ENCODE measurements at regions not wholly inside any gene's neighbourhood (a gene's known extent, or its start where the extent isn't known, plus 50 kb on each side); places are given as distances from the start of the nearest gene placed in this dataset.
A peak's percentile ranks its signal among the peaks of the same experiment; 100 is the strongest.

DNA sequence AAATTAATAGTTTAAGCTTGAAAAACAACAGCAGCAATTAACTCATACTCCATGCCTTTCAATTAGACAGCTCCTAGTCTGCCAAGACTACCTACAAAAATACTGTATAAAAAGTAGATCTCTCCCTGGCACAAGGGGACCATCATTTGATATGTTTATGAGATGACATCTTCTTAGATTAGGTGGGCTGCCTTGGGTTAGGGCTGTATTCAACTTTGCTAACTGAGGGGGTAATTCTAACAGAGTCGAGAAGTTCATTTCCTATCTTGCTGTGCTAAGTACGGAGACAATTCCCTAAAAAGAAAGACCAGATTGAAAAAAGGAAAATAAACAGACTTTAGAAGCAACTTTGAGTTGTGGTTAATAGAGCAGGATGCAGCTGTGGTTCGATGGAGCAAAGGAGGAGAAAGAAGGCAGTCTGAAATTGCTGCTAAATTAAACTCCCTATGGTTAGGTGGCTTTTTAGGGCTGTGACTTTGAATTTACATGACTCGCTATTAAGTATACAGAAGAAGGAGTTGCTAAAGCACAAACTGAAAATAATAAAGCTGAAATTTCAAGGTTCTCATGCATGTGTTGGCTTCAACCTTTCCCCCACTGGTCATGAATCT, 75.4 kb downstream of the CDC7 start:
- peak; percentile 14 for DNase-seq (ENCODE audit: low read depth)

DNA sequence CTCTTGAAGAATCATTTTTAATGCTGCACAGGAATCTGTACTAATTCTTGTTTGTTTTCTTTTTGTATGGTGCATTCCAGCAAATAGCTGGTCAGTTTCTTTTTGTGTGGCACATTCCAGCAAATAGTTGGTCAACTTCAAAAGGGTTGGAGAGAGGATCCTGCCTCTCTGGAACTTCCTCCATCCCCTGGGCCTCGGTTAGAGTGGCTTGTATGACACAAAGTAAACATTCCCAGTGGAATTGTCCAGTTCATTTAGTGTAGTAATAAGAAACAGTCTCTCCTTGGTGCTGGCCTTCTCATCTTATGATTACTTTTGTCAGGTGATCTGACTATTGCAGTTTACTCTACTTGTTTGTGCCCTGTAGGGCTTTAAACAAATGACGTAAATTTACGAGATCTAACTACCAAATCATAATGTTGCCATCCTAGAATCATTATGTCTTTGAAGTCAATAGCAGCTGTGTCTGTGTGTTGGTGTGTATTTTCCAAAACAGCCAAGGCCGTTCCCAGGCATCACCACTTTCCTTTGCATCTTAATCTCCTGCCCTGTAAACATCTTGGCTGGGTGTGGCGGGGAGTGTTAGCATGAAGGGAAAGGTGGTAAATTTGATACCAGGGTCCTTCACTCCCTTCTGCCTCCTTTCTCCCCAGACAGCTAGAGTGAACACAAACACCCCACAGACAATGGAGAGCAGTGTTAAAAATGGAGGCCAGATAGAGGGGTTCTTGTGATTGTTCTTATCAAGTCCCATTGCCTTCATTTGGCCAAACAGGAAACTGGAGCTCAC, 77.9 kb downstream of the CDC7 start:
- no peak for DNase-seq (ENCODE audit: low read depth)

DNA sequence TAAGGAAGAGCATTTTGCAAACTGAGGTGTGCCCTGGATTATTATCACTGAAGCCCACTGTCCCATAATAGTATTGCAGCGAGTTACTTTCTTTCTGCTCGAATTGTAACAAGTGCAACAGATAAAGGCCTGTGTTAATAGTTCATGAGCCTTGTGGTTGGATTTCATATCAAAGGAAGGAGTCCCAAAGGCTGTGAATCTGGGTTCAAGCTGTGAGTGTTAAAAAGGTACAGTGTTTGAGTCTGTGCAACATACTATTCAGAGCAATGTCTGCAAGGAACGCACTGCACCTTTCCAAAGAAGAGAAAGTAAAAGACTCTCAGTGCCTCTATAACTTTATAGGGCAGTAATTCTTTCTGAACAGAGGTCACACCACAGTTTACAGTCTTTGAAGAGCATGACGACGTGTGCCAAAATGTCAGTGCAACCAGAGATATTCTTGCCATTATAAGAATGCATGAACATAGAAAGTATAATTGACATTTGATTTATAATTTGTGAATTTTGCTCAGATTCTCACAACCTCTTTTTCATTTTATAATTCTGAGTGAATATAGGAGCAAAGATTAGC, 79.1 kb downstream of the CDC7 start:
- DNase-seq (ENCODE audit: low read depth), result no peak

DNA sequence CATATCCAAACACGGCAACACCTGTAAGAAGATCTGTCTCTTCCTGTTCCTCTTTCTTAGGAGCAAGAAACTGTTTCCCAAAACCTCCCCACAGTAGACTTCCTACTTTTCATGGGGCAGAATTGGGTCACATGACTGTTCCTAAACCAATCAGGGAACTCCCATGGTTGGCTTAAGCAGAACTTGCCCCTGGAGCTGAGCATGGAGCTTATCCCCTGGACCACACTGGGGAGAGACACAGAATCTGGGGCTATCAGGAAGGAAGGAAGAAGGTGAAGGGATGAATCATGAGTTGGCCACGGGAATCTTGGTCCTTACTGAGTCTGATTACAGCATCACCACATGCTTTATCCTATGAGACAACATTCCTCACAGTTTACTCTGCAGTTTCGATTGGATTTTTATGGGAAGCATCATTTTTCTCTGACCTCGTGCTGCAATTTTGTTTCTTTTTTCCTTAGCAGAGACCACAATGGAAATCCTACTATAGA, 81.8 kb downstream of the CDC7 start:
- DNase-seq (ENCODE audit: low read depth), result peak; percentile 99

DNA sequence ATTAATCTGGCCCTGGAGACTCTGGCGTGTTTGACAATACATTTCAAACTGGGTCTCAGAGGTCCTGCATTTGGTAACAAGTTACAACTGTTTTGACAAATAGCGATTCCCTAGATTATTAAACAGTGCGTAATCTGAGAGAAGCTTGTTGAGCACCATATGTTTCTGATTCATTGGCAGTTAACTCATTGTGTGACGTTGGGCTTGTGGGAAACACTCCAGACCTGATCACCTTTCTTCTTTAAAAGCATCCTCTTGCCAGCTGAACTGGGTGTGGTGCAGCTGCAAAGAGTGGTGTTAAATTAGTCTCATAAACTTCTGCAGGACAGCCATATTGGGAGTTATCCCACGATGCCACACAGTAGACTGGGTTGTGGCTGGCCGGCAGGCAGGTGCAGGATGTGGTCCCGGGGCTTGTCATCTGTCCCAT, 82.7 kb downstream of the CDC7 start:
- peak; percentile 98 for DNase-seq (ENCODE audit: low read depth)

DNA sequence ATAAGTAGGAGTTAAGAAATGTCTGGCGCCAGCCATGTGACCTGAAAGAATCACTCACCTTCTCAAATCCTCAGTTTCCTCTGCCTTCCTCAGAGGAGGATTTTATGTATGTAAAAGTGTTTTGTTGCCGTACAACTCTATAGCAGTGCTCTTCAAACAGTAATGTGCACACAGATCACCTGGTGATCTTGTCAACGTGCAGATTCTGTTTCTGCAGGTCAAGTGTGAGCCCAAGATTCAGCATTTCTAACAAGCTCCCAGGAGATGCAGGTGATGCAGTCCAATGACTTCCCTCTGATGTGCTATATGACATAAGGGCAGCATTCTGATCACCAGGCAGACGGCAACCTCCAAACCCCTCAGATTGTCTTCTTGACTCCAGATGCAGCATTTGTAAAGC, 83.7 kb downstream of the CDC7 start:
- DNase-seq (ENCODE audit: low read depth), result no peak

DNA sequence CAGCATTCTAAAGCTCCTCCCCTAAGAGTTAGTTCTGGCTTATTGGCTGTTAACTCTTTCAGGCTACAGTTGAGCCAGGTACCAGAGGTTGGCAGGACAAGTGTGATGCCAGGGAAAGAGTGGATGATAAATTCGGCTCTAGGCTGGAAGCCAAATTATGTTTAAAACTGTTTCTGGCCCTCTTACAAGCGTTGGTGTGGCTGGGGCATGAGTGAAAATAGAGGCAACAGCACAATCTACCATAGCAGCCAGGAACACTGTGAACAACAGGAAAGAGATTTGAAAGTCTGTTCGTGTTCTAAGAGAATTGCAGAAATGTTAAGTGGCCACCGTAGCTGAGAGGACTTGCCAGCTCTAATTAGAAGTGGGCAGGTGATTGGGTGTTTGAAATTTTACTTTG, 84.2 kb downstream of the CDC7 start:
- DNase-seq (ENCODE audit: low read depth), result no peak

DNA sequence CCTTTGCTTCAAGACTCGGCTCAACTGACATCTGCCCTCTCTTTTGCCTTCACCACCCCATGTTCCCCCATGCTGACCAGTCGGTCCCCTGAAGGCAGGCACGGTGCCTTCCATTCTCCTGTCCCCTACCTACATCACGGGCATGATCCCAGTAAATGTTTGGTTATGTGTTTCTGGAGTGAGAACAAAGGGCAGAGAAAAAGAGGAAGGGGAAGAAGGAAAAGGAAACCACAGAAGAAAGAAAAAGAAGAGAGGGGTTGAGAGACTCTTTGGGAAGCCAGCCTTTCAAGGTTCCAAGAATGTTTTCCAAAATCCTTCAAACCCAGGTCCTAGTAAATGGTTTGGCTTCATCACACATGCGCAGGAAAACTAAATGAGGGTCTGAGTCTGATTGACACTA, 84.9 kb downstream of the CDC7 start:
- no peak for DNase-seq (ENCODE audit: low read depth)

DNA sequence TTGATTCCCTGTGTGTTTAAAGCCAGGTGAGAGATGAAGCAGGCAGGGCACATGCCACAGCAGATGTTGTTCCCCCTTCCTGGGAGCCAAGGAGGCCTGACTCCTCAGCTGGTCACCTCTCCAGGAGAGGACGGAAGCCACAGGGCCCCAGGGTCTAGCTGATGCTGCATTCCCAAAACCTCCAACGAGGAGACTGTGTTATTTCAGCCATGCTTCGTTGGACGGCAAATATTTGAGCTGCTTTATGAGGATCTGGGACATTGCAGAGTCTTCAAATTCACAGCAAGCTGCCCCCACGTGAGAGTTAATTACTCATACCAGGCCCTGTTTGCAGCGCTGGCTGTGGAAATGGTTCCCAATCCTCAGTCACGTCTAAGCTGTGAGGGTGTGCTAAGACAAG, 85.3 kb downstream of the CDC7 start:
- DNase-seq (ENCODE audit: low read depth), result no peak

DNA sequence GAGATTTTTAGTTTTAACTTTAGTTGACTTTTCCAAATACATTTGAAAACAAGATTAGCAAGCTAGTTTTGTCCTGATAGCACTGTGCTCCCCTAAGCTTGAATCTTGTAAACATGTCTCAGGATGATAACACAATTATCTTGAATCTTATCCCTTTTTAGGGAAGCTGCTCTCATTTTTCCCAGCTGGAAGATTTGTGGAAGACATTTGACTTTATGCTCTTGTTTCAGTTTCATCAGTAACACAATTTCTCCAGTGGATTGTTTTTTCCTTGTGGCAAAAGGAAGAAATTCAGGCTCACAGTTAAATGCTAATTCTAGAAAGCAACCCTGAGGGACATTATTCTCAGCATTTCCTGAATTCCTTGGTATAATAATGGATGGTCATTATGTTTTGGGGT, 88.8 kb downstream of the CDC7 start:
- DNase-seq (ENCODE audit: low read depth), result no peak

DNA sequence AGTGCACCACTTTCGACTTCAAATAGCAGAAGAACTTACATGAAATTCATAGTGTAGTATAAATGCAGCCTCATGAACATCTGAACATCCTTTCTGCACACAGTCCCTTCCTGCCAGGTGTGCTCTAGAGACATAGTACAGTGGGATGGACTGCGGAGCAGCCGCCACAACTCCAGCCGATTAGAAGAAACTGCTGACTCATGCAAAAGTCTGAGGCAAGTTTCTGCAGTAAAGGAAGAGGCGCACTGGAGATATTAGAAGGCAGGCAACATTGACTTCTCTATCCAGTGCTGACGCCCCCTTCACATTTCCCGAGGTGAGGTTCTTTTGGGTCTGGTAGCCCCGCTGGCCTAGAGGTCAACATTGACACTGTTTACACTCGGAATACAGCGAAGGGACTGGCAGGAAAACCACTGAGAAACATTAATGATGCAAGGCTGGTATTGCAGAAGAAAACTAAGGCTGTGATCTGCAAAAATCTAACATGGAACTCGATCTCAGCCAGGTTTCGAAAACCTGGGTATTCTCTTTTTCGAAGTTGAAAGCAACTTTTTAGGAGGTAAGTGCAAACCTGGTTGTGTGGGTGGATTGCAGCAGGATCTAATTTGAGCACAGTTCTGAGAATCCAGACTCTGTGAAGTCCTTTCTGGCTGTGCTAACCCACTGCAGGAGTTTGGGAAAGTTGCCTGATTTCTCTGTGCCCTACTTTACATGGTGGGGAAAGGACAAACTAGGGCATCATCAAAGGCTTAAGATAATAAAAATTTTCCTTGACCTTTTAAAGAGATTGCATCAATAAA, 90.7 kb downstream of the CDC7 start:
- no peak for DNase-seq (ENCODE audit: low read depth)

DNA sequence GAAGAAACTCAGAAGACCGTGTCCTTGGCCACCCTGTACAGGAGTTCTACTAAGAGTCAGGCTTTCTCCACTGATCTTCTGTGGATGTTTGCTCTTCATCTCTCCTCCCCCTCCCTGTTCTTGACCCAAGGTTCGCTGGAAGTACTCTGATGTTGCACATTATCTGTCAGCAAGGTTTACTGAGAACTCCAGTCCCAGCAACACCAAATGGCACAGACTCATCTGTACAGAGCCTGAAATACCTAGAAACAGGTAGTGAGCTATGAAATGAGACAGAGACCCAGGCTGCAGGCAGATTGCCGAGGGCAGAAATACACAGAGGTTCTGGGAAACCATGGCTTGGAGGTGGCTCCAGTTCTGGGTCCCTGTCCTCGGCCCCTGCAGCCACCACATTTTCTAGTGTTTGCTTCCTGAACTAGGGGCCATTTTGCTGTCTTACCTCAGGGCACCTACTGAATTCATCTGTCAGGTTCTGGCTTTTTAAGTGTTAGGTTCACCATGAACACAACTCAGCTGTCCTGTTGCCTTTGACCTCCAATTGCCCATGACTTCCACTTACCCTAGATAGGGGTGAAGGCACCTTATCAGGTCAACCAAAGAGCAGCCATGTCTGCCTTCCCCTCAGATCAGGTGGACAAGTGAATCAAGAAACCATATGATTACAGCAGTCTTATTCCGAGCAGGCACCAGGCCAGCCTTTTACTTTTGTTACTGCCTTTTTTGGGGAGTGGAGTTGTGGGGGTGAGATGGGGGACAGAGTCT, 92.2 kb downstream of the CDC7 start:
- DNase-seq (ENCODE audit: low read depth), result no peak

DNA sequence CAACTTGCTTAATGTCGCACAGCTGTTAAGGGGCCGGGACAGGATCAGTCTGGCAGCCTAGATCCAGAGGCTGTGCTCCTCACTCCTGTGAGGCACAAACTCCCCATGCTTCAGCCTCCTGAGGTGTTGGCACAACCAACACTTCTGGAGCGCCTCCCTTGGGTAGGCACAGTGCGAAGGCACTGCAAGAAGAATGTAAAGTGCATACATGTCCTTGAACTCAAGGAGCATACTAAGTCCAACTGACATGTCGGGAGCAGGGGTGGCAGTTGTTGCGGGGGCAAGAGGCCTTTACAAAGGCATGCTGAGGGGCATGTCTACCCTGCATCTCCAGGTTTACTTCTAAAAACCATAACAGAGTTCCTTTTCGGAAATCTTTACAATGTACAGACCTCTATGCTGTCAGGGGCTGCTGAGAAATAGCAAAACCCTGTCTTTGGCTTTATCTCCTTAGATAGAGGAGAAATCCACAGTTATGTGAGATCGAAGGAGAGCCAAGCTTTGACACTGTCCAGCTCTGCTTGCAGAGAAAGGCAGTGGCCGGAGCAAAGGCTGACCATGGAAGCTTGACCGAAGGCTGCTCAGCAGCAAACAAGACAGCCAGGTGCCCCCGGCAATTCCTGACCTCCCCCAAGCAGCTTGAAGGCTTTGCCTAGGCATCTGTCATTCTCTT, 93.9 kb downstream of the CDC7 start:
- no peak for DNase-seq (ENCODE audit: low read depth)

DNA sequence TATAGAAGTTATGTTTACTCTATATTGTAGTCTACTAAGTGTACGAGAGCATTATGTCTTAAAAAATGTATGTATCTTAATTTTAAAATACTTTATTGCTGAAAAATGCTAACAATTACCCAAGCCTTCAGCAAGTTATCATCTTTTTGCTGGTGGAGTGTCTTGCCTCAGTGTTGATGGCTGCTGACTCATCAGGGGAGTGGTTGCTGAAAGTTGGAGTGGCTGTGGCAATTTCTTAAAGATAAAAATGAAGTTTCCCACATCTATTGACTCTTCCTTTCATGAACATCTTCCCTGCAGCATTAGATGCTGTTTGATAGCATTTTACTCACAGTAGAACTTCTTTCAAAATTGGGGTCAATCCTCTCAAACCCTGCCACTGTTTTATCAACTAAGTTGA, 95.8 kb downstream of the CDC7 start:
- peak; percentile 28 for DNase-seq (ENCODE audit: low read depth)

DNA sequence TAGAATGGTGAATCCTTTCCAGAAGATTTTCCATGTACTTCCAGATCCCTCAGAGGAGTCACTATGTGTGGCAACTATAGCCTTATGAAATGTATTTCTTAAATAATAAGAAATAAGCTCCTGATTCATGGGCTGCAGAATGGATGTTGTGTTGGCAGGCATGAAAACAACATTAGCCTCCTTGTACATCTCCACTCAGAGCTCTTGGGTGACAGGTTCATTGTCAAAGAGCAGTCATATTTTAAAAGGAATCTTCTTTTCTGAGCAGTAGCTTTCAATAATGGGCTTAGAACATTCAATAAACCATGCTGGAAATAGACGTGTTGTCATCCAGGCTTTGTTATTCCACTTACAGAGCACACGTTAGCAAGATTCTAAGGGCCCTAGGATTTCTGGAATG, 96.6 kb downstream of the CDC7 start:
- no peak for DNase-seq (ENCODE audit: low read depth)

DNA sequence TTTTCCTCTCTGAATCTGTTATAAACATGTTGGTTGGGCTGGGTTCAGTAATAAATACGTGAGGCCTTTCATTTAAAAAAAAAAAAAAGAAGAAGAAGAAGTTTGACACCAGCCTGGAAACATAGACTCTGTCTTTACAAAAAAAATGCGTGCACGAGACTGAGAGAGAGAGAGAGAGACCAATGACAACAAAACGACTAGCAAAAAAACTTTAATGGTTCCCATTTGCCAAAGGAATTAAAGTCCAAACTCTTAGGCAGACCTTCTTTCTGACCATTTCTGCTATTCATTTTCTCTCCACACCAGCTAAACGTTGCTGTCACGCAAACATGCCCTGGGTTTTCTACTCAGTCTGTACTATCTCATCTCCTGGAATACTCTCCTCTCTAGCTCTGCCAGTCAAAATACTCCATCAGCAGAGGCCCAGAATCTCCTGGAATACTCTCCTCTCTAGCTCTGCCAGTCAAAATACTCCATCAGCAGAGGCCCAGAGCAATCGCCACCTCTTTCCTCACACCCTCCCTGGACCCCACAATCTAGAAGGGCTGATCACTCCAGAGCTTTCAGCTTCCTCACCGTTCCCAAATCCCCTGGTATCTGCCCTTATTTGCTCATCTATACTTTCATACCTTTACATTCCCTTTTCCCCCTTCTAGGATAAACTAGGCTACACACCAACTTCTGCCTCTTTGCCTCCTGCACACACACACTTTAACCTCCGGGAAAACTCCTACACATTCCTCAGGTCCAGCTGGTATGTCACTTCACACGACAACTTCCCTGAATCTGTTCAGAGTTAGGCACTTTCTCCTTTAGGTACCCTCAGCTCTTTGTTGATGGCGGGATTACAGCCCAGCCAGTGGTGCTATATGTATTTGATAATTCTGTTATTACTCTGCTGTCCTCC, 100.0 kb downstream of the CDC7 start:
- DNase-seq (ENCODE audit: low read depth), result no peak

DNA sequence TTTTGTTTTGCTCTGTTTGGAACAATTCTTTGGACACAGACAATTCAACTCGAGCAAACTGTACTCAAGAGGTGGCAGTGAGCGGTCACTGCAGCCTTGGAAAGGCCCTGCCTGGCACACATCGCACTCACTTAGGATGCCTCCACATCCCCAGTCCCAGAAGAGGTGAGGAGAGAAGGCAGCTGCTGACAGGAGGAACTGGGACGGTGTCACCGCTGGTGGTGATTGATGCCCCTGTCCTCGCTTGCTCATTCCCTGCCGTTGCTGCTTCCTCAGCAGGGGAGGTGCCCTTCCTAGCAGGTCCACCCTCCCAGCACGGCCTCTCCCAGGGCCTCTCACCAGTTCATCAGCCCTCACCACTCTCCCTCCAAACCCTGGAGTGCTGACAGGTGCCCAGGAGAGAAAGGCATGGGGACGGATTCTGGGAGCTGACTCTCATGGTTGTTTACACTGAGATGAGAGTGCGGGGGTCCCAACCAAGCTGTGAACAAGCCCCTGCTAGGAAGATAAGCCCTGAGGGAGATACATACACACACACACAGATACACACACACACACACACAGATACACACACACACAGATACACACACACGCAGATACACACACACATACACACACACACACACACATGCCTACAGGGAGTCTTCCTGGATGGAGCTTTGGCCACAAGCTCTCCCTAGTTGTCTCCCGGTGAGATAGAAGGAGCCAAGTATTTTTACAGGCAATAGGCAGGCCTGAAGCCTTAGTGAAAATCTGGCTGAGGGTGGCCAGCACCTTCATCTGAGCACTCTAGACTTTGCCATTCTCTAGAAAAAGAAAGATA, 101.1 kb downstream of the CDC7 start:
- no peak for DNase-seq (ENCODE audit: low read depth)

DNA sequence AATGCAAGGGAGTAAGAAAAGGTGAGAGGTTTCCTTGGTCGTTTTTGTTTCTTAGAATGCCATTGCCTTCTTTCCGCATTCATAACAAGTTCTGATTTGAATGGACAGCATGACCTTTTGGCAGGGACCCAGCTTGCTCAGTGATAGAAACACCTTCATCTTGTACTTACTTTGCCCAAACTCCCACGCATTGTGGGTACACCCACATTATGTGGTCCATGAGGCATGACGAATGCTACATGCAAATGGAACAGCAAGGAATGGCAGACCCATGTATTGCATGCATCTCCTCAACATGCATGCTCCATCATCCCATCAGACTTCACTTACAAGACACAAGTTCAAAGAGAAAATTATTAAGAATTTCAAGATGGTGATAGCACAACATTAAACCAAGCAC, 102.8 kb downstream of the CDC7 start:
- no peak for DNase-seq (ENCODE audit: low read depth)

DNA sequence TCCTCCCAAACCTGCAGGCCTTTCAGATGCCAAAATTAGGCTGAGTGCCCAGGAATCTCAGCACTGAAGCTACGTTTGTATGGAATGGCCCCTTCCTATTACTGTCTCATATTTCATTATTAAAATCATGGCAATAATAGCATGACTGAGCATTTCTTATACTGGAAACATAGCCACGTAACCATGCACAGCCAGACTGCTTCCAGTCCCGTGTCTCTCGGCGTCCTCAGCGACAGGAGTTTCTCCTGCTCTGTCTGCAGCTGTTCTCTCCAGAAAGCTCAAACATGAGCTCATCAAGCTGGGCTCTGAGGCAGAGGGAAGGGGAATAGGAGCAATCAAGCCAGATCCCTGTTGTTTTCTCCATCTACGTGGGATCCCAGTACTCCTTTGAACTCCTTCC, 104.0 kb downstream of the CDC7 start:
- no peak for DNase-seq (ENCODE audit: low read depth)

All from ELR (cell line).